ENCODE measurements at regions not wholly inside any gene's neighbourhood (a gene's known extent, or its start where the extent isn't known, plus 50 kb on each side); places are given as distances from the start of the nearest gene placed in this dataset.

GRCh38 chr1:195886000-195886399 is 722.2 kb downstream of the KCNT2 start:
- H3K36me3 ChIP-seq (ENCODE audit: low read depth): no peaks in the 10 kb centered on the region
- ATAC-seq (ENCODE audit: low read depth) (no peak), DNase-seq (ENCODE audit: low spot score) (no peak)
- H3K4me3 ChIP-seq (ENCODE audit: severe bottlenecking): no peak overlapping the region
- TF ChIP-seq, protein P1, sequence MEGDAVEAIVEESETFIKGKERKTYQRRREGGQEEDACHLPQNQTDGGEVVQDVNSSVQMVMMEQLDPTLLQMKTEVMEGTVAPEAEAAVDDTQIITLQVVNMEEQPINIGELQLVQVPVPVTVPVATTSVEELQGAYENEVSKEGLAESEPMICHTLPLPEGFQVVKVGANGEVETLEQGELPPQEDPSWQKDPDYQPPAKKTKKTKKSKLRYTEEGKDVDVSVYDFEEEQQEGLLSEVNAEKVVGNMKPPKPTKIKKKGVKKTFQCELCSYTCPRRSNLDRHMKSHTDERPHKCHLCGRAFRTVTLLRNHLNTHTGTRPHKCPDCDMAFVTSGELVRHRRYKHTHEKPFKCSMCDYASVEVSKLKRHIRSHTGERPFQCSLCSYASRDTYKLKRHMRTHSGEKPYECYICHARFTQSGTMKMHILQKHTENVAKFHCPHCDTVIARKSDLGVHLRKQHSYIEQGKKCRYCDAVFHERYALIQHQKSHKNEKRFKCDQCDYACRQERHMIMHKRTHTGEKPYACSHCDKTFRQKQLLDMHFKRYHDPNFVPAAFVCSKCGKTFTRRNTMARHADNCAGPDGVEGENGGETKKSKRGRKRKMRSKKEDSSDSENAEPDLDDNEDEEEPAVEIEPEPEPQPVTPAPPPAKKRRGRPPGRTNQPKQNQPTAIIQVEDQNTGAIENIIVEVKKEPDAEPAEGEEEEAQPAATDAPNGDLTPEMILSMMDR (IDR thresholded peaks at IDR 0.05; ENCODE audit: poor library complexity, severe bottlenecking): peak; percentile 9
- no peaks in the 10 kb centered on the region for H3K27me3 ChIP-seq (ENCODE audit: insufficient read depth, poor library complexity, severe bottlenecking)
- no peaks in the 10 kb centered on the region for H3K9me3 ChIP-seq (ENCODE audit: severe bottlenecking)
- H3K4me1 ChIP-seq (ENCODE audit: insufficient read depth, poor library complexity, severe bottlenecking): no peaks in the 10 kb centered on the region
- no peak overlapping the region for H3K27ac ChIP-seq (ENCODE audit: poor library complexity, severe bottlenecking)

- H3K4me3 ChIP-seq (ENCODE audit: severe bottlenecking): no peak overlapping the region
- ATAC-seq (ENCODE audit: low read depth): no peak
- no peaks in the 10 kb centered on the region for H3K4me1 ChIP-seq (ENCODE audit: insufficient read depth, poor library complexity, severe bottlenecking)
- H3K27ac ChIP-seq (ENCODE audit: poor library complexity, severe bottlenecking): no peak overlapping the region
- DNase-seq (ENCODE audit: low spot score): no peak
- TF ChIP-seq, protein P1 (IDR thresholded peaks at IDR 0.05; ENCODE audit: poor library complexity, severe bottlenecking): no peak
- no peaks in the 10 kb centered on the region for H3K9me3 ChIP-seq (ENCODE audit: severe bottlenecking)
- H3K27me3 ChIP-seq (ENCODE audit: insufficient read depth, poor library complexity, severe bottlenecking): no peaks in the 10 kb centered on the region
- H3K36me3 ChIP-seq (ENCODE audit: low read depth): no peaks in the 10 kb centered on the region
These were observed 729.8 kb downstream of the KCNT2 start for GRCh38 chr1:195878478-195878877.

- Histone ChIP-seq H3K4me1 (ENCODE audit: insufficient read depth, poor library complexity, severe bottlenecking) (no peaks in the 10 kb centered on the region), H3K9me3 (ENCODE audit: severe bottlenecking) (no peaks in the 10 kb centered on the region), H3K4me3 (ENCODE audit: severe bottlenecking) (no peak overlapping the region), H3K27ac (ENCODE audit: poor library complexity, severe bottlenecking) (no peak overlapping the region), H3K36me3 (ENCODE audit: low read depth) (no peaks in the 10 kb centered on the region), H3K27me3 (ENCODE audit: insufficient read depth, poor library complexity, severe bottlenecking) (no peaks in the 10 kb centered on the region)
- TF ChIP-seq, protein P1 (IDR thresholded peaks at IDR 0.05; ENCODE audit: poor library complexity, severe bottlenecking): no peak
- DNase-seq (ENCODE audit: low spot score) (no peak), ATAC-seq (ENCODE audit: low read depth) (no peak)
These were observed 731.4 kb downstream of the KCNT2 start for GRCh38 chr1:195876792-195877191.

- DNase-seq (ENCODE audit: low spot score) (no peak), ATAC-seq (ENCODE audit: low read depth) (no peak)
- no peaks in the 10 kb centered on the region for H3K27me3 ChIP-seq (ENCODE audit: insufficient read depth, poor library complexity, severe bottlenecking)
- no peaks in the 10 kb centered on the region for H3K4me1 ChIP-seq (ENCODE audit: insufficient read depth, poor library complexity, severe bottlenecking)
- H3K36me3 ChIP-seq (ENCODE audit: low read depth): no peaks in the 10 kb centered on the region
- H3K27ac ChIP-seq (ENCODE audit: poor library complexity, severe bottlenecking): no peak overlapping the region
- no peaks in the 10 kb centered on the region for H3K9me3 ChIP-seq (ENCODE audit: severe bottlenecking)
- H3K4me3 ChIP-seq (ENCODE audit: severe bottlenecking): no peak overlapping the region
- TF ChIP-seq, protein P1 (IDR thresholded peaks at IDR 0.05; ENCODE audit: poor library complexity, severe bottlenecking): no peak
These were observed 735.9 kb downstream of the KCNT2 start for GRCh38 chr1:195872376-195872775.

DNA sequence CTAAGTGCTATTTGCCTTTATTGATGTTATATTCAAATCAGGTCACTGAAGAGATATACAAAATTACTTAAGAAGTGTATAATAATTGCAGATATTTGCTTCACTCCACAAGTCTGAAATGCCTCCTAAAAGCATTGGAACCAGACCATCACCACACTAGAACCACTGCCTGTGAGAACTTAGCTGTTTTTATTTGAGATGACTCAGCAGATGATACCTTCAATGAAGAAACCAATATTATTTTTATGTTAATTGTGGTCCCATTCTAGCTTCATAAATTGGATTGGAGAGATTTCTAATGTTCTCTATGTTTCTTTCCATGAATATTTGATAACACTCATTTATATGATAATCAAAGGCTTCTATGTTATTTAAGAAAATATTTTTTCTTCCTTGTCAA is 740.6 kb downstream of the KCNT2 start:
- no peaks in the 10 kb centered on the region for H3K36me3 ChIP-seq (ENCODE audit: low read depth)
- no peak overlapping the region for H3K4me3 ChIP-seq (ENCODE audit: severe bottlenecking)
- no peaks in the 10 kb centered on the region for H3K4me1 ChIP-seq (ENCODE audit: insufficient read depth, poor library complexity, severe bottlenecking)
- no peak for DNase-seq (ENCODE audit: low spot score)
- H3K9me3 ChIP-seq (ENCODE audit: severe bottlenecking): no peaks in the 10 kb centered on the region
- no peak overlapping the region for H3K27ac ChIP-seq (ENCODE audit: poor library complexity, severe bottlenecking)
- ATAC-seq (ENCODE audit: low read depth): no peak
- TF ChIP-seq, protein P1 (IDR thresholded peaks at IDR 0.05; ENCODE audit: poor library complexity, severe bottlenecking): no peak
- no peaks in the 10 kb centered on the region for H3K27me3 ChIP-seq (ENCODE audit: insufficient read depth, poor library complexity, severe bottlenecking)

All from RWPE2 (cell line).